ENCODE measurements at regions not wholly inside any gene's neighbourhood (a gene's known extent, or its start where the extent isn't known, plus 50 kb on each side); places are given as distances from the start of the nearest gene placed in this dataset.

GRCh38 chr7:68143345-68143744 lies 1146.7 kb downstream of the TYW1 start:
- H3K4me3 ChIP-seq (ENCODE audit: extremely low read depth in 1 of 4, insufficient read depth in 2 of 4, low read depth in 3 of 4, low read length in 4 of 4) = no peak overlapping the region
- H2BK5ac ChIP-seq (ENCODE audit: low read depth, low read length) = no peak overlapping the region
- no peaks in the 10 kb centered on the region for H4K20me1 ChIP-seq (replicated peaks in 1 of 2; ENCODE audit: control insufficient read depth in 1 of 2, insufficient read depth in 2 of 2, low read length in 2 of 2)
- no peaks in the 10 kb centered on the region for H3K4me1 ChIP-seq (replicated peaks in 1 of 4; ENCODE audit: control insufficient read depth in 3 of 4, insufficient read depth in 4 of 4, low read length in 3 of 4)
- H3K56ac ChIP-seq (replicated peaks; ENCODE audit: insufficient read length, low read depth, low read length) = no peak overlapping the region
- H3K9ac ChIP-seq (replicated peaks in 1 of 4; ENCODE audit: extremely low read depth in 1 of 4, low read depth in 3 of 4, low read length in 3 of 4) = no peak overlapping the region
- no peak overlapping the region for H4K5ac ChIP-seq (ENCODE audit: insufficient read length, low read depth, low read length)
- H2AK5ac ChIP-seq (ENCODE audit: low read depth, low read length) = no peak overlapping the region
- H3K23me2 ChIP-seq (ENCODE audit: low read depth, low read length) = no peaks in the 10 kb centered on the region
- H4K8ac ChIP-seq (ENCODE audit: extremely low read depth, insufficient read depth, low read length) = no peak overlapping the region
- H3K18ac ChIP-seq (ENCODE audit: extremely low read depth, low read length) = no peak overlapping the region
- H4K91ac ChIP-seq (replicated peaks; ENCODE audit: insufficient read length, low read length) = no peak overlapping the region
- ChIA-PET POLR2A (ENCODE audit: partially characterized antibody) (no interaction called here), CTCF (ENCODE audit: partially characterized antibody) (interaction anchor here (0.7 to 1.2 kb wide), 2 partner anchors 10 to 81 kb away, joined by 4 read pairs; no protein-coding TSS in a partner anchor)
- no peak overlapping the region for H3K23ac ChIP-seq (ENCODE audit: insufficient read length)
- no peak overlapping the region for H3K4ac ChIP-seq (replicated peaks; ENCODE audit: insufficient read length, low read depth, low read length)
- H3K4me2 ChIP-seq (ENCODE audit: insufficient read depth in 1 of 2, low read depth in 2 of 2, low read length in 2 of 2) = no peak overlapping the region
- no peak overlapping the region for H3K27ac ChIP-seq (ENCODE audit: low read depth, low read length)
- no peaks in the 10 kb centered on the region for H3K79me1 ChIP-seq (ENCODE audit: low read depth, low read length)
- no peaks in the 10 kb centered on the region for H3K27me3 ChIP-seq (replicated peaks in 1 of 4; ENCODE audit: control insufficient read depth in 3 of 4, extremely low read depth in 1 of 4, insufficient read depth in 3 of 4, low read length in 3 of 4)
- FAIRE-seq = no peak
- no peaks in the 10 kb centered on the region for H3K79me2 ChIP-seq (ENCODE audit: control insufficient read depth in 1 of 2, insufficient read depth in 2 of 2, low read length in 2 of 2)
- no peak overlapping the region for H2BK20ac ChIP-seq (ENCODE audit: low read length)
- H2AFZ ChIP-seq (ENCODE audit: low read length) = no peak overlapping the region
- no peak overlapping the region for H3K14ac ChIP-seq (ENCODE audit: insufficient read length)
- no peak for DNase-seq (ENCODE audit: low read depth in 1 of 2, low spot score in 2 of 2)
- H2BK15ac ChIP-seq (ENCODE audit: low read length) = no peak overlapping the region
- H2BK120ac ChIP-seq (replicated peaks; ENCODE audit: low read depth, low read length) = no peak overlapping the region
- H2BK12ac ChIP-seq (ENCODE audit: low read depth, low read length) = no peak overlapping the region
- no peaks in the 10 kb centered on the region for H3K36me3 ChIP-seq (ENCODE audit: control insufficient read depth in 2 of 4, insufficient read depth in 4 of 4, low read length in 3 of 4)
- H3K9me3 ChIP-seq (ENCODE audit: insufficient read depth in 2 of 2, low read depth in 1 of 2, low read length in 1 of 2) = peaks cover 4 to 5% of the 10 kb centered on the region in 2 experiments; a peak in 1 of 4 replicates
- no peak for TF ChIP-seq CHD2 (IDR thresholded peaks at IDR 0.05; ENCODE audit: low read length)
- no peak for TF ChIP-seq SIN3A (conservative IDR thresholded peaks at IDR 0.05 in 1 of 2, IDR thresholded peaks at IDR 0.05 in 1 of 2; ENCODE audit: low read depth in 1 of 2, low read length in 2 of 2)
- no peak for TF ChIP-seq CBX8 (IDR thresholded peaks at IDR 0.05; ENCODE audit: borderline replicate concordance, low read depth, low read length)
- no peak for TF ChIP-seq RXRA (IDR thresholded peaks at IDR 0.05; ENCODE audit: insufficient read depth, low read depth, low read length)
- TF ChIP-seq MAX (IDR thresholded peaks at IDR 0.05) = no peak
- no peak for TF ChIP-seq TCF12 (IDR thresholded peaks at IDR 0.05; ENCODE audit: low read depth, low read length)
- no peak for TF ChIP-seq BCL11A (IDR thresholded peaks at IDR 0.05; ENCODE audit: low read depth in 2 of 2, low read length in 2 of 2)
- no peak for TF ChIP-seq BRCA1 (IDR thresholded peaks at IDR 0.05; ENCODE audit: low read depth, low read length)
- TF ChIP-seq CREB1 (IDR thresholded peaks at IDR 0.05) = no peak
- no peak for TF ChIP-seq RBBP5 (IDR thresholded peaks at IDR 0.05; ENCODE audit: borderline replicate concordance, low read depth, low read length)
- TF ChIP-seq FOSL1 (IDR thresholded peaks at IDR 0.05; ENCODE audit: insufficient read depth, low read depth, low read length) = no peak
- no peak for TF ChIP-seq MAFK (IDR thresholded peaks at IDR 0.05; ENCODE audit: low read depth, low read length)

Measured in H1 (cell line).